HG03520 (cell line): ENCODE measurements at regions not wholly inside any gene's neighbourhood (a gene's known extent, or its start where the extent isn't known, plus 50 kb on each side); places are given as distances from the start of the nearest gene placed in this dataset.

ENCODE experiments used
- ATAC-seq: cut with Tn5 transposase; IDR thresholded peaks from one replicate; pipeline ENCODE4 v1.9.1; 2021; ENCODE audit warnings: mild to moderate bottlenecking, moderate library complexity; ENCODE audit not compliant: unreplicated experiment

DNA sequence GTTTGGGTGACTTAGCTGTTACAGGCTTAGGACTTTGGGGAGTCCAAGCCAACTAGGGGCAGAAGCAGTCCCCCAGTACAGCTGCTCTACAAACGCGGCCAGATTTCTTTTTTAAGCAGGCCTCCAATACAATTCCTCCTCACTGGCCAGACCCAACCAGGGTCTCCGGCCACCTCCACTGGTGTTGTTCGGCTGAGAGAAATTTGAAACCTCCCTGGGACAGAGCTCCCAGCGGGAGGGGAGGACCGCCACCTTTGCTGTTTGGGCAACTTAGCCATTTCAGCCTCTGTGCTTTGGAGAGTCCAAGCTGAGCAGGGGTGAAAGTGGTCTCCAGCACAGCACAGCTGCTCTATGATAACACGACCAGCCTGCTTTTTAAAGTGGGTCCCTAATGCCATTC, 59.4 kb upstream of the KHDRBS2 start:
- ATAC-seq = no peak

DNA sequence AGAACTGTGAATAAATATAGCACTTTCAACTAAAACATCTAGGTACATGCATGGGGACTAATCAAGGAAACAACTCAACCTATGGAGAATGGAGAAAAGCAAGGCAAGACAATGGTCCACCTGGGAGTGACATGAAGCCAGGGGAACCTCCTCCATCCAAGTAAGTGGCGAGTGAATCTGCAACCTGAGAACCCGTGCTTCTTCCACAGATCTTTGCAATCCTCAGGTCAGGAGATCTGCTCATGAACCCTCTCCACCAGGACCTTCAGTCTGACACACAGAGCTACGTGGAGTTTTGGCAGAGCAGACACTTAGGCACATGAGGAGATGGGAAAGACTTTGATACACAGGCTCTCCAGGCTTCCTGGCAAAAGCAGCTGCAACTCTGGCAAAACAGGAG, 58.8 kb upstream of the KHDRBS2 start:
- no peak for ATAC-seq

DNA sequence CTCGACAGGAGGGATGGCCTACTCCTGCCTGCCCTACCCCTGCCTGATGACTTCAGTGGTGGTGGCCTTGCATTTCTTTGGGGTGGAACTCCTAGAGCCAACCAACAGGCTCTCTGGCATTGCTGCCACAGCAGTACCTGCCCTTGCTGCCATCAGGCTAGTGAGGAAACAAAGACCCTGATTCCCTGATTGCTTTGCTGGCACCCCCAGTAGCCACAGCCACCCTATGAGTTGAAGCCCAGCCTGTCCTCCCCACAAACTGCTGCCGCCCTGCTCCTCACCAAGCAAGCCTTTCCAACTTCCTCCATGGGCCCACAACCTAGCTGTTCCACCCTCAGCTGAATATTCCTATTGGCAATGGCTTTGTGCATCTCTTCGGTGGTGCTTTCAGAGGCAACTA, 52.5 kb upstream of the KHDRBS2 start:
- no peak for ATAC-seq
